ENCODE measurements at regions not wholly inside any gene's neighbourhood (a gene's known extent, or its start where the extent isn't known, plus 50 kb on each side); places are given as distances from the start of the nearest gene placed in this dataset.

GRCh38 chrX:6599230-6599860, 64.4 kb upstream of the VCX3A start:
- DNase-seq (ENCODE audit: low spot score in 2 of 2) (no peak), FAIRE-seq (no peak)

All from frontal cortex (tissue), 3 donors.